Mesendoderm (in vitro differentiated cells): ENCODE measurements at regions not wholly inside any gene's neighbourhood (a gene's known extent, or its start where the extent isn't known, plus 50 kb on each side); places are given as distances from the start of the nearest gene placed in this dataset.

Experiments
- DNase-seq: peaks from one replicate; pipeline ENCODE4 v3.0.0; 2013
- H2AK5ac ChIP-seq: 2 replicates; pipeline ENCODE4 v1.6.1; 2013; ENCODE audit warnings: low read length, inconsistent platforms
- H2BK120ac ChIP-seq: 2 replicates; pipeline ENCODE4 v1.6.1; 2013; ENCODE audit warnings: low read depth, mild to moderate bottlenecking, low read length, moderate library complexity, mixed read lengths
- H2BK15ac ChIP-seq: replicated peaks from 2 replicates; pipeline ENCODE4 v1.6.1; 2013; ENCODE audit warnings: low read depth, mild to moderate bottlenecking, moderate library complexity
- H2BK5ac ChIP-seq: 2 replicates; pipeline ENCODE4 v1.6.1; 2013; ENCODE audit warnings: low read length, inconsistent platforms
- H3K18ac ChIP-seq: 2 replicates; pipeline ENCODE4 v1.6.1; 2013; ENCODE audit warnings: mild to moderate bottlenecking, low read length, mixed read lengths
- H3K23ac ChIP-seq: one replicate; pipeline ENCODE4 v1.6.1; 2013; ENCODE audit warnings: low read length
- H3K27ac ChIP-seq: 2 replicates; pipeline ENCODE4 v1.5.1; 2013; ENCODE audit warnings: low read depth, mild to moderate bottlenecking, inconsistent platforms, low read length, moderate library complexity
- H3K27me3 ChIP-seq: 2 replicates; pipeline ENCODE4 v1.6.1; 2013; ENCODE audit warnings: low read length, control low read depth, mild to moderate bottlenecking, inconsistent platforms; ENCODE audit not compliant: insufficient read depth, poor library complexity
- H3K36me3 ChIP-seq: 2 replicates; pipeline ENCODE4 v1.6.1; 2013; ENCODE audit warnings: low read length, inconsistent platforms; ENCODE audit not compliant: control insufficient read depth, insufficient read depth
- H3K4ac ChIP-seq: one replicate; pipeline ENCODE4 v1.6.1; 2013; ENCODE audit warnings: low read depth, mild to moderate bottlenecking, low read length, moderate library complexity
- H3K4me1 ChIP-seq: 2 replicates; pipeline ENCODE4 v1.6.1; 2013; ENCODE audit warnings: low read depth, low read length, inconsistent platforms; ENCODE audit not compliant: control insufficient read depth
- H3K4me2 ChIP-seq: 2 replicates; pipeline ENCODE4 v1.6.1; 2013; ENCODE audit warnings: low read length
- H3K4me3 ChIP-seq: 2 replicates; pipeline ENCODE4 v1.5.1; 2013; ENCODE audit warnings: mild to moderate bottlenecking, low read length
- H3K56ac ChIP-seq: one replicate; pipeline ENCODE4 v1.6.1; 2013; ENCODE audit warnings: low read length
- H3K79me1 ChIP-seq: 2 replicates; pipeline ENCODE4 v1.6.1; 2013; ENCODE audit warnings: low read length, inconsistent platforms
- H3K79me2 ChIP-seq: 2 replicates; pipeline ENCODE4 v1.6.1; 2013; ENCODE audit warnings: mild to moderate bottlenecking, low read length; ENCODE audit not compliant: control insufficient read depth, insufficient read depth
- H3K9ac ChIP-seq: 2 replicates; pipeline ENCODE4 v1.6.1; 2013; ENCODE audit warnings: low read length, inconsistent platforms
- H4K5ac ChIP-seq: one replicate; pipeline ENCODE4 v1.6.1; 2013; ENCODE audit warnings: low read length
- H4K8ac ChIP-seq: one replicate; pipeline ENCODE4 v1.6.1; 2013; ENCODE audit warnings: low read depth, mild to moderate bottlenecking, control low read depth, low read length, moderate library complexity
- WGBS: extraction: QIAGEN DNeasy Blood & Tissue Kit; methylation state at CpG from one replicate; pipeline ENCODE4 v1.1.7; 2013; ENCODE audit warnings: low lambda C conversion rate, missing lambda C conversion rate; ENCODE audit not compliant: insufficient coverage; ENCODE audit errors: extremely low coverage; 5-methylcytosine and 5-hydroxymethylcytosine counted together

- Histone ChIP-seq H3K4ac (no peak overlapping the region), H3K56ac (no peak overlapping the region), H4K5ac (no peak overlapping the region), H3K27me3 (no peaks in the 10 kb centered on the region), H3K79me1 (no peaks in the 10 kb centered on the region), H3K4me1 (no peaks in the 10 kb centered on the region), H3K4me2 (no peak overlapping the region), H2BK120ac (no peak overlapping the region), H2BK15ac (no peak overlapping the region), H3K27ac (no peak overlapping the region), H3K79me2 (no peaks in the 10 kb centered on the region), H3K36me3 (no peaks in the 10 kb centered on the region), H3K9ac (no peak overlapping the region), H4K8ac (no peak overlapping the region), H2BK5ac (no peak overlapping the region), H2AK5ac (no peak overlapping the region), H3K4me3 (no peak overlapping the region), H3K23ac (no peak overlapping the region), H3K18ac (no peak overlapping the region)
- no peak for DNase-seq
- WGBS: no CpG with 5 or more reads among the region's 3 CpGs
These were observed 94.6 kb downstream of the FAM9B start for GRCh38 chrX:8939322-8939721.

DNA sequence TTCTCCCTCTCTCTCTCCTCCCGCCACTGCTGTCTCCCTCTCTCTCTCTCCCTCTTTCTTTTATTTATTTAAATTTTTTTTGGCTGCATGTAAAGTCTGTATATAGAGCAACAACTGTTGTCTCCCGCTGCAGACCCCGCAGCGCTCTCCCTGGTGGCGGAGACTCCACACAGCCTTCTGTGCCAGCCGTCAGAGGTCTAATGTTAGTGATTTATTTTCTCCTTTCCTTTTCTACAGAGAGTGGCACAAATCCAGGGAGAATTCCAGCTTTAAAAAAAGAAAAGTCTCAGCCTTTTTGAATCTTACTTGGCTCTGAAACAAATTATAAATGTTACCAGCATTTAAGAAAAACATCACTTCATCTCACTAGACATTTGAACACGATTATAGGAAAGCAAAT, 106.2 kb downstream of the FAM9B start:
- Histone ChIP-seq H4K8ac (no peak overlapping the region), H3K27me3 (no peaks in the 10 kb centered on the region), H2BK5ac (no peak overlapping the region), H3K4me1 (no peaks in the 10 kb centered on the region), H2AK5ac (no peak overlapping the region), H3K79me1 (no peaks in the 10 kb centered on the region), H2BK15ac (no peak overlapping the region), H3K4me2 (no peak overlapping the region), H3K56ac (no peak overlapping the region), H3K23ac (no peak overlapping the region), H3K27ac (no peak overlapping the region), H2BK120ac (no peak overlapping the region), H3K36me3 (no peaks in the 10 kb centered on the region), H3K18ac (no peak overlapping the region), H4K5ac (no peak overlapping the region), H3K9ac (no peak overlapping the region), H3K4ac (no peak overlapping the region), H3K79me2 (no peaks in the 10 kb centered on the region), H3K4me3 (no peak overlapping the region)
- DNase-seq: no peak
- no CpG with 5 or more reads among the region's 7 CpGs for WGBS

- H3K56ac ChIP-seq: no peak overlapping the region
- H3K79me1 ChIP-seq: no peaks in the 10 kb centered on the region
- H2AK5ac ChIP-seq: no peak overlapping the region
- no peak overlapping the region for H3K27ac ChIP-seq
- H3K18ac ChIP-seq: no peak overlapping the region
- H3K4me3 ChIP-seq: no peak overlapping the region
- no peaks in the 10 kb centered on the region for H3K4me1 ChIP-seq
- no peak overlapping the region for H2BK15ac ChIP-seq
- H3K9ac ChIP-seq: no peak overlapping the region
- H2BK5ac ChIP-seq: no peak overlapping the region
- H4K5ac ChIP-seq: no peak overlapping the region
- H3K4me2 ChIP-seq: no peak overlapping the region
- WGBS: no CpG with 5 or more reads among the region's 5 CpGs
- H3K36me3 ChIP-seq: no peaks in the 10 kb centered on the region
- no peaks in the 10 kb centered on the region for H3K27me3 ChIP-seq
- H3K23ac ChIP-seq: no peak overlapping the region
- no peak overlapping the region for H2BK120ac ChIP-seq
- H4K8ac ChIP-seq: no peak overlapping the region
- no peak for DNase-seq
- no peak overlapping the region for H3K4ac ChIP-seq
- H3K79me2 ChIP-seq: no peaks in the 10 kb centered on the region
These were observed 106.8 kb downstream of the FAM9B start for GRCh38 chrX:8927066-8927635.

DNA sequence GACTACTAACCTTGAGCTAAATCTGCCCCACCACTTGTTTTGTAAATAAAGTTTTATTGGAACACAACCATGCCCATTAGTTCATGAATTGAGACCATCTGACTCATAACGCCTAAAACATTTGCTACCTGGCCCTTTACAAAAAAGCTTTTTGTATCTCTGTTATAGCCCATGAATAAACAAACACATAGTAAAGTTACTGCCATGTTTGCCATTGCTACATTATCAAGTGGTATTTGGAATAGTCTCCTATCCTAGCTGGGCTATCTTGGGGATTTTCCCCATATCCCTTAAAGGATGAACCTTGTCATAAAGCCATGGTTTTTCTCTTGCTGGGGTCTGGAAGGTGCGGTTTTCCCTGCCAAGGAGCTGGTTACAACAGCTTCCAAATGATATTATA, 112.3 kb downstream of the FAM9B start:
- H3K4ac ChIP-seq: no peak overlapping the region
- no peaks in the 10 kb centered on the region for H3K79me2 ChIP-seq
- H2BK5ac ChIP-seq: no peak overlapping the region
- no peak overlapping the region for H3K9ac ChIP-seq
- H3K23ac ChIP-seq: no peak overlapping the region
- no peak overlapping the region for H2BK120ac ChIP-seq
- H3K4me3 ChIP-seq: no peak overlapping the region
- no peak overlapping the region for H2AK5ac ChIP-seq
- no peaks in the 10 kb centered on the region for H3K27me3 ChIP-seq
- H3K36me3 ChIP-seq: no peaks in the 10 kb centered on the region
- no peak overlapping the region for H2BK15ac ChIP-seq
- no peak overlapping the region for H4K8ac ChIP-seq
- no peak overlapping the region for H3K56ac ChIP-seq
- DNase-seq: no peak
- no CpG with 5 or more reads among the region's 2 CpGs for WGBS
- no peak overlapping the region for H3K18ac ChIP-seq
- H3K79me1 ChIP-seq: no peaks in the 10 kb centered on the region
- no peak overlapping the region for H3K4me2 ChIP-seq
- no peaks in the 10 kb centered on the region for H3K4me1 ChIP-seq
- H3K27ac ChIP-seq: no peak overlapping the region
- H4K5ac ChIP-seq: no peak overlapping the region

- Histone ChIP-seq H3K23ac (no peak overlapping the region), H3K4me2 (no peak overlapping the region), H3K56ac (no peak overlapping the region), H3K27ac (no peak overlapping the region), H3K79me2 (no peaks in the 10 kb centered on the region), H3K4me3 (no peak overlapping the region), H2AK5ac (no peak overlapping the region), H3K36me3 (no peaks in the 10 kb centered on the region), H4K5ac (no peak overlapping the region), H4K8ac (no peak overlapping the region), H2BK120ac (no peak overlapping the region), H3K4me1 (no peaks in the 10 kb centered on the region), H3K18ac (no peak overlapping the region), H3K9ac (no peak overlapping the region), H2BK15ac (no peak overlapping the region), H3K79me1 (no peaks in the 10 kb centered on the region), H2BK5ac (no peak overlapping the region), H3K27me3 (no peaks in the 10 kb centered on the region), H3K4ac (no peak overlapping the region)
- WGBS: no CpG with 5 or more reads among the region's 4 CpGs
- DNase-seq: no peak
These were observed 114.1 kb downstream of the FAM9B start for GRCh38 chrX:8919801-8920200.

- H2AK5ac ChIP-seq: no peak overlapping the region
- no peaks in the 10 kb centered on the region for H3K79me1 ChIP-seq
- H3K56ac ChIP-seq: no peak overlapping the region
- H3K27me3 ChIP-seq: no peaks in the 10 kb centered on the region
- no peak overlapping the region for H3K4ac ChIP-seq
- WGBS: no CpG with 5 or more reads among the region's 1 CpG
- DNase-seq: no peak
- H3K4me2 ChIP-seq: no peak overlapping the region
- H2BK120ac ChIP-seq: no peak overlapping the region
- H3K4me3 ChIP-seq: no peak overlapping the region
- H4K5ac ChIP-seq: no peak overlapping the region
- no peak overlapping the region for H4K8ac ChIP-seq
- no peaks in the 10 kb centered on the region for H3K4me1 ChIP-seq
- no peak overlapping the region for H2BK5ac ChIP-seq
- no peak overlapping the region for H3K27ac ChIP-seq
- no peak overlapping the region for H3K9ac ChIP-seq
- H3K79me2 ChIP-seq: no peaks in the 10 kb centered on the region
- no peak overlapping the region for H3K18ac ChIP-seq
- no peak overlapping the region for H3K23ac ChIP-seq
- no peaks in the 10 kb centered on the region for H3K36me3 ChIP-seq
- H2BK15ac ChIP-seq: no peak overlapping the region
These were observed 115.5 kb upstream of the FAM9A start for GRCh38 chrX:8916697-8917096.
